Cardiac muscle cell (in vitro differentiated cells and primary cell): ENCODE measurements at regions not wholly inside any gene's neighbourhood (a gene's known extent, or its start where the extent isn't known, plus 50 kb on each side); places are given as distances from the start of the nearest gene placed in this dataset.

Experiments
- DNase-seq, 2 donors: peaks; one replicate each; pipeline versions ENCODE4 v3.0.0 to v3.0.0-alpha.2; 2010 to 2017; ENCODE audit warnings: low read depth in 1 of 2, low spot score in 1 of 2
- H3K27ac ChIP-seq: fragments of 200-600 bp; sonication (generic); 2 replicates; pipeline ENCODE4 v1.5.1; 2016
- H3K27me3 ChIP-seq: fragments of 200-600 bp; sonication (generic); 2 replicates; pipeline ENCODE4 v1.6.0; 2016; ENCODE audit warnings: control low read depth
- H3K36me3 ChIP-seq: fragments of 200-600 bp; sonication (generic); 2 replicates; pipeline ENCODE4 v1.5.1; 2016; ENCODE audit warnings: control low read depth
- H3K4me1 ChIP-seq: fragments of 200-600 bp; sonication (generic); 2 replicates; pipeline ENCODE4 v1.8.1; 2017; ENCODE audit warnings: low read depth, mild to moderate bottlenecking, mixed run types
- H3K4me3 ChIP-seq: fragments of 200-600 bp; sonication (generic); 2 replicates; pipeline ENCODE4 v1.5.1; 2016; ENCODE audit warnings: mild to moderate bottlenecking
- H3K9me3 ChIP-seq: fragments of 200-600 bp; sonication (generic); 2 replicates; pipeline ENCODE4 v1.5.1; 2017; ENCODE audit warnings: low read depth, mild to moderate bottlenecking, control low read depth
- TF ChIP-seq, protein P1 (sequence below): IDR thresholded peaks from 2 replicates; pipeline ENCODE4 v1.5.1; 2012; ENCODE audit warnings: low read depth, mild to moderate bottlenecking, low read length

DNA sequence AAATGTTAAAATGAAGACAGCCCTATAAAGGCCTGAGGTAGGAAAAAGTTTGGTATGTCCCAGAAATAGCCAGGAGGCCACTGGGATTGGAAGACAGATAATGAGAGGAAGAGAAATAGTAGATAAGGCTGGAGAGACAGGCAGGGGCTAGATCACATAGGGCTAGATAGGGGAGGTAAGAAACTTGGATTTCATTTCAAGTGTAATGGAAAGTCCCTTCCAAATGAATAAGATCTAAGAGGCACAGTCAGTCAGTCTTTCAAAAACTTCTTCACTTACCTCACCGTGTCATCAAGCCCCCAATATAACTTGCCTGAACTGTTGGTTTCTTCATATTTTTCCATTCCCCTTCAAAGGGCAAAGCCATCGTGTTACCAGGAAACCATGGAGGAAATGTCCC, 121.8 kb downstream of the SPCS3 start:
- Histone ChIP-seq H3K36me3 (no peaks in the 10 kb centered on the region), H3K4me3 (no peak overlapping the region), H3K27ac (no peak overlapping the region), H3K27me3 (no peaks in the 10 kb centered on the region), H3K9me3 (no peaks in the 10 kb centered on the region), H3K4me1 (no peaks in the 10 kb centered on the region)
- TF ChIP-seq, protein P1, sequence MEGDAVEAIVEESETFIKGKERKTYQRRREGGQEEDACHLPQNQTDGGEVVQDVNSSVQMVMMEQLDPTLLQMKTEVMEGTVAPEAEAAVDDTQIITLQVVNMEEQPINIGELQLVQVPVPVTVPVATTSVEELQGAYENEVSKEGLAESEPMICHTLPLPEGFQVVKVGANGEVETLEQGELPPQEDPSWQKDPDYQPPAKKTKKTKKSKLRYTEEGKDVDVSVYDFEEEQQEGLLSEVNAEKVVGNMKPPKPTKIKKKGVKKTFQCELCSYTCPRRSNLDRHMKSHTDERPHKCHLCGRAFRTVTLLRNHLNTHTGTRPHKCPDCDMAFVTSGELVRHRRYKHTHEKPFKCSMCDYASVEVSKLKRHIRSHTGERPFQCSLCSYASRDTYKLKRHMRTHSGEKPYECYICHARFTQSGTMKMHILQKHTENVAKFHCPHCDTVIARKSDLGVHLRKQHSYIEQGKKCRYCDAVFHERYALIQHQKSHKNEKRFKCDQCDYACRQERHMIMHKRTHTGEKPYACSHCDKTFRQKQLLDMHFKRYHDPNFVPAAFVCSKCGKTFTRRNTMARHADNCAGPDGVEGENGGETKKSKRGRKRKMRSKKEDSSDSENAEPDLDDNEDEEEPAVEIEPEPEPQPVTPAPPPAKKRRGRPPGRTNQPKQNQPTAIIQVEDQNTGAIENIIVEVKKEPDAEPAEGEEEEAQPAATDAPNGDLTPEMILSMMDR: no peak
- no peak for DNase-seq

DNA sequence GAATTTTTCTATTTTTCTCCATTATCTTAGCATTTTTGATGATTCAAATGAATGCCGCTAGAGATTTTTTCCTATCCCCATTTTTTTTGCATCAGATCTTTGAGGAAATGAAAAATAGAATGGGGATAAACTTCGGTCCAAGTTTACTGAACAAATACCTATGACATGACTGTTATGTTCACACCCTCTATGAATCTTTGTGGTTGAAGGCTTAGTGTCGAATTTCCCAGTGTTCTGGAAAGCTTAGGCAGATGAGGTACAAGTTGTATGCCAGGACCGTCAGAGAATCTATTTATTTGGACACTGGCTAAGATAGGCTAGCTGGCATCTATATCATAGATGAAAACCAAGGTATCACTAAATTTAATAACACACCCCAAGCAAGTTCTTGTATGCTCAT, 123.4 kb downstream of the SPCS3 start:
- DNase-seq: peak in 1 of 2 donors; percentile 81
- Histone ChIP-seq H3K4me3 (no peak overlapping the region), H3K27ac (no peak overlapping the region), H3K27me3 (no peaks in the 10 kb centered on the region), H3K4me1 (no peaks in the 10 kb centered on the region), H3K36me3 (no peaks in the 10 kb centered on the region), H3K9me3 (no peaks in the 10 kb centered on the region)
- TF ChIP-seq, protein P1: no peak

- Histone ChIP-seq H3K27me3 (no peaks in the 10 kb centered on the region), H3K4me1 (no peaks in the 10 kb centered on the region), H3K4me3 (no peak overlapping the region), H3K27ac (no peak overlapping the region), H3K36me3 (no peaks in the 10 kb centered on the region), H3K9me3 (no peaks in the 10 kb centered on the region)
- DNase-seq: peak in 1 of 2 donors; percentile 39
- TF ChIP-seq, protein P1: no peak
Observed at GRCh38 chr4:176443646-176444409, 124.1 kb downstream of the SPCS3 start.

DNA sequence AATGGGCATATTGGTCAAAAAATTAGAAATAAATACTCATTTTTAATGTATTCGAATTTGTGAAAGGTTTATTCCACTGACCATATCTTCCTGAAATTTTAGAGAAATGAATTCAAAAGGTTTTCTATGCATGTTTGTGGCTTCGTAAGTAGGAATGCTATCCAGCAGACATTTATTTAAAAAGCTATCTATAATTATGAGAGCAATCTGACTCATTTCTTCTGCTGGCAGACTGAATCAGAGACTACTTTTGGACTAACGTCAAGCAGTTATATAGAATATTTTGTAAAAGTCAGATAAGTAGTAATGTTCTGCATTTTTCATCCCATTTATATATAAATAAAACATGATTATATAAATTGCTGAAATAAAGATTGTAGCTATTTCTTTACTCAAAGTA, 125.0 kb downstream of the SPCS3 start:
- TF ChIP-seq, protein P1: no peak
- Histone ChIP-seq H3K9me3 (no peaks in the 10 kb centered on the region), H3K27ac (no peak overlapping the region), H3K4me3 (no peak overlapping the region), H3K27me3 (no peaks in the 10 kb centered on the region), H3K36me3 (no peaks in the 10 kb centered on the region), H3K4me1 (no peaks in the 10 kb centered on the region)
- peak in 1 of 2 donors; percentile 59 for DNase-seq

- TF ChIP-seq, protein P1: no peak
- no peaks in the 10 kb centered on the region for H3K9me3 ChIP-seq
- no peak for DNase-seq
- no peaks in the 10 kb centered on the region for H3K27me3 ChIP-seq
- H3K36me3 ChIP-seq: no peaks in the 10 kb centered on the region
- no peaks in the 10 kb centered on the region for H3K4me1 ChIP-seq
- H3K27ac ChIP-seq: no peak overlapping the region
- no peak overlapping the region for H3K4me3 ChIP-seq
Observed at GRCh38 chr4:176448761-176449160, 129.0 kb downstream of the SPCS3 start.
